Endodermal cell (in vitro differentiated cells): ENCODE measurements at regions not wholly inside any gene's neighbourhood (a gene's known extent, or its start where the extent isn't known, plus 50 kb on each side); places are given as distances from the start of the nearest gene placed in this dataset.

Experiments
- DNase-seq: peaks from one replicate; pipeline ENCODE4 v3.0.0-alpha.2; 2017
- H3K27ac ChIP-seq: 2 replicates; pipeline ENCODE4 v1.5.1; 2013; ENCODE audit warnings: mild to moderate bottlenecking, low read depth, low read length, moderate library complexity
- H3K27me3 ChIP-seq: 2 replicates; pipeline ENCODE4 v1.6.1; 2013; ENCODE audit warnings: mild to moderate bottlenecking, low read length, moderate library complexity; ENCODE audit not compliant: insufficient read depth, control insufficient read depth, poor library complexity, severe bottlenecking
- H3K36me3 ChIP-seq: 2 replicates; pipeline ENCODE4 v1.7.0; 2013; ENCODE audit warnings: mild to moderate bottlenecking, low read length, moderate library complexity; ENCODE audit not compliant: control insufficient read depth, insufficient read depth
- H3K4me1 ChIP-seq: one replicate; pipeline ENCODE4 v1.7.0; 2013; ENCODE audit warnings: low read length; ENCODE audit not compliant: control insufficient read depth, insufficient read depth
- H3K4me3 ChIP-seq: 2 replicates; pipeline ENCODE4 v1.5.1; 2013; ENCODE audit warnings: mild to moderate bottlenecking, low read length, moderate library complexity
- H3K9ac ChIP-seq: 2 replicates; pipeline ENCODE4 v1.6.1; 2013; ENCODE audit warnings: mild to moderate bottlenecking, low read length, moderate library complexity; ENCODE audit not compliant: poor library complexity, severe bottlenecking; ENCODE audit errors: extremely low read depth
- H3K9me3 ChIP-seq: 2 replicates; pipeline ENCODE4 v1.6.1; 2013; ENCODE audit warnings: mild to moderate bottlenecking, low read length, moderate library complexity; ENCODE audit not compliant: control insufficient read depth
- H3K27ac Mint-ChIP-seq: 2 replicates; pipeline ENCODE4 v1.8.0; 2020; ENCODE audit warnings: mixed read lengths
- H3K27me3 Mint-ChIP-seq: 2 replicates; pipeline ENCODE4 v1.8.0; 2021; ENCODE audit warnings: mild to moderate bottlenecking, mixed read lengths; ENCODE audit not compliant: insufficient read depth
- H3K36me3 Mint-ChIP-seq: 2 replicates; pipeline ENCODE4 v1.8.0; 2020; ENCODE audit warnings: low read depth, mixed read lengths
- H3K4me1 Mint-ChIP-seq: 2 replicates; pipeline ENCODE4 v1.8.0; 2020; ENCODE audit warnings: mixed read lengths
- H3K4me3 Mint-ChIP-seq: 2 replicates; pipeline ENCODE4 v1.8.0; 2020; ENCODE audit warnings: mild to moderate bottlenecking, moderate library complexity, mixed read lengths
- H3K9me3 Mint-ChIP-seq: 2 replicates; pipeline ENCODE4 v1.8.0; 2020; ENCODE audit warnings: mild to moderate bottlenecking, mixed read lengths
- WGBS, 2 experiments: methylation state at CpG; one replicate each; pipeline versions ENCODE4 v1.1.5 to v1.1.7; 2013; ENCODE audit warnings: missing lambda C conversion rate in 2 of 2, mixed read lengths in 1 of 2; ENCODE audit not compliant: insufficient coverage in 1 of 2, insufficient read length in 1 of 2; 5-methylcytosine and 5-hydroxymethylcytosine counted together
- TF ChIP-seq, protein P1 (sequence below): fragments of 200-600 bp; sonication (generic); conservative IDR thresholded peaks from 2 replicates; pipeline ENCODE4 v1.5.0; 2021; ENCODE audit warnings: antibody characterized with exemption, mild to moderate bottlenecking

GRCh38 chr11:90874986-90875385 lies 652.1 kb upstream of the CHORDC1 start:
- Histone ChIP-seq H3K27ac (no peak overlapping the region), H3K9me3 (no peaks in the 10 kb centered on the region), H3K9ac (no peak overlapping the region), H3K36me3 (no peaks in the 10 kb centered on the region), H3K4me1 (no peaks in the 10 kb centered on the region), H3K27me3 (no peaks in the 10 kb centered on the region), H3K4me3 (no peak overlapping the region)
- 96% methylated on average over 1 of the region's 1 CpG; no CpG with 5 or more reads in 1 of the 2 experiments for WGBS, 2 experiments
- no peak overlapping the region for H3K27ac Mint-ChIP-seq
- TF ChIP-seq, protein P1, sequence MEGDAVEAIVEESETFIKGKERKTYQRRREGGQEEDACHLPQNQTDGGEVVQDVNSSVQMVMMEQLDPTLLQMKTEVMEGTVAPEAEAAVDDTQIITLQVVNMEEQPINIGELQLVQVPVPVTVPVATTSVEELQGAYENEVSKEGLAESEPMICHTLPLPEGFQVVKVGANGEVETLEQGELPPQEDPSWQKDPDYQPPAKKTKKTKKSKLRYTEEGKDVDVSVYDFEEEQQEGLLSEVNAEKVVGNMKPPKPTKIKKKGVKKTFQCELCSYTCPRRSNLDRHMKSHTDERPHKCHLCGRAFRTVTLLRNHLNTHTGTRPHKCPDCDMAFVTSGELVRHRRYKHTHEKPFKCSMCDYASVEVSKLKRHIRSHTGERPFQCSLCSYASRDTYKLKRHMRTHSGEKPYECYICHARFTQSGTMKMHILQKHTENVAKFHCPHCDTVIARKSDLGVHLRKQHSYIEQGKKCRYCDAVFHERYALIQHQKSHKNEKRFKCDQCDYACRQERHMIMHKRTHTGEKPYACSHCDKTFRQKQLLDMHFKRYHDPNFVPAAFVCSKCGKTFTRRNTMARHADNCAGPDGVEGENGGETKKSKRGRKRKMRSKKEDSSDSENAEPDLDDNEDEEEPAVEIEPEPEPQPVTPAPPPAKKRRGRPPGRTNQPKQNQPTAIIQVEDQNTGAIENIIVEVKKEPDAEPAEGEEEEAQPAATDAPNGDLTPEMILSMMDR, result no peak
- no peaks in the 10 kb centered on the region for H3K27me3 Mint-ChIP-seq
- peaks cover 3% of the 10 kb centered on the region for H3K9me3 Mint-ChIP-seq
- H3K4me3 Mint-ChIP-seq, result no peak overlapping the region
- H3K36me3 Mint-ChIP-seq, result no peaks in the 10 kb centered on the region
- DNase-seq, result no peak
- no peaks in the 10 kb centered on the region for H3K4me1 Mint-ChIP-seq

DNA sequence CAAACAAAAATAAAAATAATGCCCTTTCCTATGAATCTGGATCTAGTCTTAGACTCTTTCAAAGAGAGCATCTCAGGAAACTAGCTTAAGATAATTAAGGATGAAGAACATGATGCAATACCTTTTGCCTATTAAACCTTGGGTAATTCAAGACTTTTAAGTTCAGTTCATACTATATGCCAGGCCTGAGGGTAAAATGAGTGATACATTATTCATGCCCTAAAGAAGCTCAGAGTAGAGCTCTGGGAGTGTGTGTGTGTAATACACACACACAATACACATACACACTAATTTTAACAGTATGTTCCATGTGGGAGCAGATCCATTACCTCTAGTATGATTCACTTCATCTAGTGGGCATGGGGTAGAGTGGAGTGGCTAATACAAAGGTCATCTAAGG lies 651.4 kb upstream of the CHORDC1 start:
- Mint-ChIP-seq H3K27me3 (no peaks in the 10 kb centered on the region), H3K4me3 (no peak overlapping the region), H3K9me3 (peaks cover 3% of the 10 kb centered on the region), H3K27ac (no peak overlapping the region), H3K4me1 (no peaks in the 10 kb centered on the region), H3K36me3 (no peaks in the 10 kb centered on the region)
- Histone ChIP-seq H3K4me3 (no peak overlapping the region), H3K36me3 (no peaks in the 10 kb centered on the region), H3K27me3 (no peaks in the 10 kb centered on the region), H3K9me3 (no peaks in the 10 kb centered on the region), H3K9ac (no peak overlapping the region), H3K4me1 (no peaks in the 10 kb centered on the region), H3K27ac (no peak overlapping the region)
- TF ChIP-seq, protein P1, result no peak
- DNase-seq, result no peak

GRCh38 chr11:90867416-90867815 lies 644.6 kb upstream of the CHORDC1 start:
- no peaks in the 10 kb centered on the region for H3K27me3 ChIP-seq
- Mint-ChIP-seq H3K27me3 (no peaks in the 10 kb centered on the region), H3K4me3 (no peak overlapping the region), H3K27ac (no peak overlapping the region), H3K36me3 (no peaks in the 10 kb centered on the region), H3K4me1 (peaks cover 4% of the 10 kb centered on the region), H3K9me3 (no peaks in the 10 kb centered on the region)
- H3K27ac ChIP-seq, result no peak overlapping the region
- H3K4me3 ChIP-seq, result no peak overlapping the region
- TF ChIP-seq, protein P1, result no peak
- no peaks in the 10 kb centered on the region for H3K9me3 ChIP-seq
- H3K36me3 ChIP-seq, result no peaks in the 10 kb centered on the region
- DNase-seq, result no peak
- no peak overlapping the region for H3K9ac ChIP-seq
- H3K4me1 ChIP-seq, result no peaks in the 10 kb centered on the region
